ENCODE measurements at regions not wholly inside any gene's neighbourhood (a gene's known extent, or its start where the extent isn't known, plus 50 kb on each side); places are given as distances from the start of the nearest gene placed in this dataset.

DNA sequence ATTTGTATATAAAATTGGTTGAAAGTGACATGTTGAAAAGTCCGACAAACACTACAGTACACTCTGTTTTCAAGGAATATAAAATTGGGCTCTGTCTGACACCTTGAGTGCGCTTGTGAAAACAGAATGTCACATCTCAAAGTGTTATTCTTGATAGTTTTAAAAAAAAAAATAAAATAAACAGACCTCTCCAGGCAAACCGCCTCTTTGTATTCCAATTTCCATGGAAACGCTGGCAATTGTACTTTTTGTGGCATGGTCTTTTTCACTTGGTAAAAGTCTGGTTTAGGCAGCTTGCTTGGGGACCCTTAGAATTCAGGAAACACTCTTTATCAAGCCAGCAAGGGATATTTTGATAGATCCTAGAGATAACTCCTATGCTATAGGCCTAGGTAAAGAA, 302.5 kb downstream of the RAB28 start (continued):
- TF ChIP-seq, protein P1, sequence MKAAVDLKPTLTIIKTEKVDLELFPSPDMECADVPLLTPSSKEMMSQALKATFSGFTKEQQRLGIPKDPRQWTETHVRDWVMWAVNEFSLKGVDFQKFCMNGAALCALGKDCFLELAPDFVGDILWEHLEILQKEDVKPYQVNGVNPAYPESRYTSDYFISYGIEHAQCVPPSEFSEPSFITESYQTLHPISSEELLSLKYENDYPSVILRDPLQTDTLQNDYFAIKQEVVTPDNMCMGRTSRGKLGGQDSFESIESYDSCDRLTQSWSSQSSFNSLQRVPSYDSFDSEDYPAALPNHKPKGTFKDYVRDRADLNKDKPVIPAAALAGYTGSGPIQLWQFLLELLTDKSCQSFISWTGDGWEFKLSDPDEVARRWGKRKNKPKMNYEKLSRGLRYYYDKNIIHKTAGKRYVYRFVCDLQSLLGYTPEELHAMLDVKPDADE (IDR thresholded peaks at IDR 0.05): no peak

DNA sequence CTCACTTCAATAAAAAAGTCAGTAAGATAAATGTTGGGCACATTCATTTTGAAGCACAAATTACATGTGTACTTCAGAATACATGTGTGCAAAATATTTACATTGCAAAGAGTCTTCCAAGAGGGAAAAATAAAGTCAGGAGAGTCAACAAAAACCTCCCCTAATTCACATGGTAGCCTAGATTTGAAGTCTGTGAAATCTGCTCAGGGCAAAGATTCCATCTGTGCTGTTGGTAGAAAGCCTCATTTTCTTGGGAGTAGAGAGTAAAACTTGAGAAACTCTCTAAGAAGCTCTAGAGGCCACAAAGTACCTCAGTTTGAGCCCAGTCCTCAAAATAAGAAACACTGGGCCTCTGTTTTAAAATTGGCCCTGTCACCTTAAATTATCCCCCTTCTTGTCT, 303.4 kb downstream of the RAB28 start:
- no peaks in the 10 kb centered on the region; the same call in 1 of the 2 replicates for H4K20me1 ChIP-seq (replicated peaks; ENCODE audit: insufficient read depth)
- no peak for TF ChIP-seq EZH2phosphoT487 (IDR thresholded peaks at IDR 0.05; ENCODE audit: unreplicated experiment)
- no peak for TF ChIP-seq NANOG (IDR thresholded peaks at IDR 0.05; ENCODE audit: borderline replicate concordance)
- TF ChIP-seq, protein P1 (IDR thresholded peaks at IDR 0.05): no peak
- TF ChIP-seq, protein P2, sequence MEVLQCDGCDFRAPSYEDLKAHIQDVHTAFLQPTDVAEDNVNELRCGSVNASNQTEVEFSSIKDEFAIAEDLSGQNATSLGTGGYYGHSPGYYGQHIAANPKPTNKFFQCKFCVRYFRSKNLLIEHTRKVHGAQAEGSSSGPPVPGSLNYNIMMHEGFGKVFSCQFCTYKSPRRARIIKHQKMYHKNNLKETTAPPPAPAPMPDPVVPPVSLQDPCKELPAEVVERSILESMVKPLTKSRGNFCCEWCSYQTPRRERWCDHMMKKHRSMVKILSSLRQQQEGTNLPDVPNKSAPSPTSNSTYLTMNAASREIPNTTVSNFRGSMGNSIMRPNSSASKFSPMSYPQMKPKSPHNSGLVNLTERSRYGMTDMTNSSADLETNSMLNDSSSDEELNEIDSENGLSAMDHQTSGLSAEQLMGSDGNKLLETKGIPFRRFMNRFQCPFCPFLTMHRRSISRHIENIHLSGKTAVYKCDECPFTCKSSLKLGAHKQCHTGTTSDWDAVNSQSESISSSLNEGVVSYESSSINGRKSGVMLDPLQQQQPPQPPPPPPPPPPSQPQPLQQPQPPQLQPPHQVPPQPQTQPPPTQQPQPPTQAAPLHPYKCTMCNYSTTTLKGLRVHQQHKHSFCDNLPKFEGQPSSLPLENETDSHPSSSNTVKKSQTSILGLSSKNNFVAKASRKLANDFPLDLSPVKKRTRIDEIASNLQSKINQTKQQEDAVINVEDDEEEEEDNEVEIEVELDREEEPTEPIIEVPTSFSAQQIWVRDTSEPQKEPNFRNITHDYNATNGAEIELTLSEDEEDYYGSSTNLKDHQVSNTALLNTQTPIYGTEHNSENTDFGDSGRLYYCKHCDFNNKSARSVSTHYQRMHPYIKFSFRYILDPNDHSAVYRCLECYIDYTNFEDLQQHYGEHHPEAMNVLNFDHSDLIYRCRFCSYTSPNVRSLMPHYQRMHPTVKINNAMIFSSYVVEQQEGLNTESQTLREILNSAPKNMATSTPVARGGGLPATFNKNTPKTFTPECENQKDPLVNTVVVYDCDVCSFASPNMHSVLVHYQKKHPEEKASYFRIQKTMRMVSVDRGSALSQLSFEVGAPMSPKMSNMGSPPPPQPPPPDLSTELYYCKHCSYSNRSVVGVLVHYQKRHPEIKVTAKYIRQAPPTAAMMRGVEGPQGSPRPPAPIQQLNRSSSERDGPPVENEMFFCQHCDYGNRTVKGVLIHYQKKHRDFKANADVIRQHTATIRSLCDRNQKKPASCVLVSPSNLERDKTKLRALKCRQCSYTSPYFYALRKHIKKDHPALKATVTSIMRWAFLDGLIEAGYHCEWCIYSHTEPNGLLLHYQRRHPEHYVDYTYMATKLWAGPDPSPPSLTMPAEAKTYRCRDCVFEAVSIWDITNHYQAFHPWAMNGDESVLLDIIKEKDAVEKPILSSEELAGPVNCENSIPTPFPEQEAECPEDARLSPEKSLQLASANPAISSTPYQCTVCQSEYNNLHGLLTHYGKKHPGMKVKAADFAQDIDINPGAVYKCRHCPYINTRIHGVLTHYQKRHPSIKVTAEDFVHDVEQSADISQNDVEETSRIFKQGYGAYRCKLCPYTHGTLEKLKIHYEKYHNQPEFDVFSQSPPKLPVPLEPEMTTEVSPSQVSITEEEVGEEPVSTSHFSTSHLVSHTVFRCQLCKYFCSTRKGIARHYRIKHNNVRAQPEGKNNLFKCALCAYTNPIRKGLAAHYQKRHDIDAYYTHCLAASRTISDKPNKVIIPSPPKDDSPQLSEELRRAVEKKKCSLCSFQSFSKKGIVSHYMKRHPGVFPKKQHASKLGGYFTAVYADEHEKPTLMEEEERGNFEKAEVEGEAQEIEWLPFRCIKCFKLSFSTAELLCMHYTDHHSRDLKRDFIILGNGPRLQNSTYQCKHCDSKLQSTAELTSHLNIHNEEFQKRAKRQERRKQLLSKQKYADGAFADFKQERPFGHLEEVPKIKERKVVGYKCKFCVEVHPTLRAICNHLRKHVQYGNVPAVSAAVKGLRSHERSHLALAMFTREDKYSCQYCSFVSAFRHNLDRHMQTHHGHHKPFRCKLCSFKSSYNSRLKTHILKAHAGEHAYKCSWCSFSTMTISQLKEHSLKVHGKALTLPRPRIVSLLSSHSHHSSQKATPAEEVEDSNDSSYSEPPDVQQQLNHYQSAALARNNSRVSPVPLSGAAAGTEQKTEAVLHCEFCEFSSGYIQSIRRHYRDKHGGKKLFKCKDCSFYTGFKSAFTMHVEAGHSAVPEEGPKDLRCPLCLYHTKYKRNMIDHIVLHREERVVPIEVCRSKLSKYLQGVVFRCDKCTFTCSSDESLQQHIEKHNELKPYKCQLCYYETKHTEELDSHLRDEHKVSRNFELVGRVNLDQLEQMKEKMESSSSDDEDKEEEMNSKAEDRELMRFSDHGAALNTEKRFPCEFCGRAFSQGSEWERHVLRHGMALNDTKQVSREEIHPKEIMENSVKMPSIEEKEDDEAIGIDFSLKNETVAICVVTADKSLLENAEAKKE (CRISPR knock-in tag; IDR thresholded peaks at IDR 0.05): no peak
- no peak for TF ChIP-seq ZNF331 (CRISPR knock-in tag; IDR thresholded peaks at IDR 0.05; ENCODE audit: low read depth)
- TF ChIP-seq, protein P3, sequence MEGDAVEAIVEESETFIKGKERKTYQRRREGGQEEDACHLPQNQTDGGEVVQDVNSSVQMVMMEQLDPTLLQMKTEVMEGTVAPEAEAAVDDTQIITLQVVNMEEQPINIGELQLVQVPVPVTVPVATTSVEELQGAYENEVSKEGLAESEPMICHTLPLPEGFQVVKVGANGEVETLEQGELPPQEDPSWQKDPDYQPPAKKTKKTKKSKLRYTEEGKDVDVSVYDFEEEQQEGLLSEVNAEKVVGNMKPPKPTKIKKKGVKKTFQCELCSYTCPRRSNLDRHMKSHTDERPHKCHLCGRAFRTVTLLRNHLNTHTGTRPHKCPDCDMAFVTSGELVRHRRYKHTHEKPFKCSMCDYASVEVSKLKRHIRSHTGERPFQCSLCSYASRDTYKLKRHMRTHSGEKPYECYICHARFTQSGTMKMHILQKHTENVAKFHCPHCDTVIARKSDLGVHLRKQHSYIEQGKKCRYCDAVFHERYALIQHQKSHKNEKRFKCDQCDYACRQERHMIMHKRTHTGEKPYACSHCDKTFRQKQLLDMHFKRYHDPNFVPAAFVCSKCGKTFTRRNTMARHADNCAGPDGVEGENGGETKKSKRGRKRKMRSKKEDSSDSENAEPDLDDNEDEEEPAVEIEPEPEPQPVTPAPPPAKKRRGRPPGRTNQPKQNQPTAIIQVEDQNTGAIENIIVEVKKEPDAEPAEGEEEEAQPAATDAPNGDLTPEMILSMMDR (conservative IDR thresholded peaks at IDR 0.05; ENCODE audit: low read depth in 2 of 2): no peak
- H3K27me3 ChIP-seq (ENCODE audit: insufficient read depth): no peaks in the 10 kb centered on the region
- ATAC-seq (no peak), DNase-seq (ENCODE audit: low spot score) (no peak)
- H3K9me3 Mint-ChIP-seq: no peaks in the 10 kb centered on the region
- no peak overlapping the region for H3K4me2 ChIP-seq
- 0 out of 2 replicates have a peak, but pooled peaks cover 8% of the 10 kb centered on the region for H3K9me2 ChIP-seq (ENCODE audit: insufficient read depth)
- H3K27me3 Mint-ChIP-seq (ENCODE audit: insufficient read depth, low read depth, poor library complexity): peaks cover 2% of the 10 kb centered on the region
- no peak overlapping the region for H3K27ac ChIP-seq (ENCODE audit: low read depth)
- no peaks in the 10 kb centered on the region for H3K79me2 ChIP-seq (replicated peaks; ENCODE audit: insufficient read depth)
- H2AFZ ChIP-seq: no peak overlapping the region
- no peak overlapping the region for H3K4me3 Mint-ChIP-seq
- H3K36me3 Mint-ChIP-seq (ENCODE audit: low read depth): no peaks in the 10 kb centered on the region
- H3K36me3 ChIP-seq (ENCODE audit: insufficient read depth): no peaks in the 10 kb centered on the region
- no peak overlapping the region for H3K4me3 ChIP-seq
- no peaks in the 10 kb centered on the region for H3K4me1 ChIP-seq (ENCODE audit: insufficient read depth)
- H3K4me1 Mint-ChIP-seq: peaks cover 3% of the 10 kb centered on the region; the same call in 2 of the 3 replicates
- H3K27ac Mint-ChIP-seq: no peak overlapping the region
- H3F3A ChIP-seq (replicated peaks; ENCODE audit: low read depth): no peaks in the 10 kb centered on the region
